Upper lobe of left lung (tissue), 6 donors: ENCODE measurements at regions not wholly inside any gene's neighbourhood (a gene's known extent, or its start where the extent isn't known, plus 50 kb on each side); places are given as distances from the start of the nearest gene placed in this dataset.

ENCODE experiments used
- ATAC-seq, 2 donors: fragments of 200-7000 bp; cut with Tn5 transposase; one replicate each; pipeline ENCODE4 v1.9.1; 2022; ENCODE audit warnings: mild to moderate bottlenecking in 2 of 2, moderate library complexity in 2 of 2; ENCODE audit not compliant: low FRiP score in 2 of 2
- DNase-seq, 2 donors: peaks; one replicate each; pipeline ENCODE4 v3.0.0-alpha.2; 2019 to 2020
- H3K27ac ChIP-seq, 4 donors: fragments of 200-600 bp; sonication (generic); one replicate each; pipeline ENCODE4 v1.5.1; 2016 to 2019
- H3K27me3 ChIP-seq, 4 donors: fragments of 200-600 bp; sonication (generic); one replicate each; pipeline ENCODE4 v1.5.1; 2017 to 2019
- H3K36me3 ChIP-seq, 4 donors: fragments of 200-600 bp; sonication (generic); one replicate each; pipeline ENCODE4 v1.5.1; 2016 to 2019
- H3K4me1 ChIP-seq, 4 donors: fragments of 200-600 bp; sonication (generic); one replicate each; pipeline ENCODE4 v1.5.1; 2018 to 2019
- H3K4me3 ChIP-seq, 4 donors: fragments of 200-600 bp; sonication (generic); one replicate each; pipeline ENCODE4 v1.5.1; 2017 to 2019; ENCODE audit warnings: mild to moderate bottlenecking in 2 of 4, moderate library complexity in 1 of 4
- H3K9me3 ChIP-seq, 4 donors: fragments of 200-600 bp; sonication (generic); one replicate each; pipeline ENCODE4 v1.5.1; 2018 to 2019
- CTCF ChIP-seq, 6 experiments: fragments of 450-650 bp in 4 of 6; fragments of 200-600 bp in 2 of 6; sonication (generic) in 2 of 6; IDR thresholded peaks; one replicate each; pipeline ENCODE4 v1.5.1; 2016 to 2019; ENCODE audit warnings: antibody characterized with exemption in 6 of 6
- EP300 ChIP-seq, 4 donors: sonication (generic); formaldehyde crosslinking; IDR thresholded peaks; one replicate each; pipeline ENCODE4 v1.5.1; 2017; ENCODE audit warnings: antibody characterized with exemption in 4 of 4, control low read depth in 2 of 4
- POLR2A ChIP-seq, 4 donors: fragments of 450-650 bp; IDR thresholded peaks; one replicate each; pipeline ENCODE4 v1.5.1; 2016 to 2017; ENCODE audit warnings: antibody characterized with exemption in 4 of 4, mild to moderate bottlenecking in 2 of 4
- POLR2AphosphoS5 ChIP-seq, 2 donors: sonication (generic); formaldehyde crosslinking; IDR thresholded peaks; one replicate each; pipeline ENCODE4 v1.5.1; 2017; ENCODE audit warnings: antibody characterized with exemption in 2 of 2
- WGBS, 2 donors: methylation state at CpG; one replicate each; pipeline ENCODE4 v1.1.5; 2017 to 2018; 5-methylcytosine and 5-hydroxymethylcytosine counted together
- donor health status: DM: no; HTN: no; CAD: no; lungs with moderate emphysema.
- donor health status: DM: no; HTN: yes; CAD: no; lungs with severe emphysema.

- ATAC-seq (peak in 1 of 2 donors; percentile 27), DNase-seq (no peak)
- H3K27ac ChIP-seq = no peak overlapping the region
- TF ChIP-seq EP300 (IDR thresholded peaks at IDR 0.05) (no peak), POLR2A (IDR thresholded peaks at IDR 0.05) (no peak), CTCF (IDR thresholded peaks at IDR 0.05) (no peak), POLR2AphosphoS5 (IDR thresholded peaks at IDR 0.05) (no peak)
- 69% methylated on average over 7 of the region's 7 CpGs; no CpG with 5 or more reads in 1 of the 2 donors for WGBS, 2 donors
- H3K27me3 ChIP-seq = no peaks in the 10 kb centered on the region
- no peaks in the 10 kb centered on the region for H3K36me3 ChIP-seq
- no peaks in the 10 kb centered on the region for H3K4me1 ChIP-seq
- no peak overlapping the region for H3K4me3 ChIP-seq
- no peaks in the 10 kb centered on the region for H3K9me3 ChIP-seq
Measured at GRCh38 chrX:150253959-150254620, 109.0 kb upstream of the MAMLD1 start.

GRCh38 chrX:150254909-150255308 lies 108.2 kb upstream of the MAMLD1 start:
- no peaks in the 10 kb centered on the region for H3K4me1 ChIP-seq
- DNase-seq (no peak), ATAC-seq (no peak)
- no peaks in the 10 kb centered on the region for H3K9me3 ChIP-seq
- no peaks in the 10 kb centered on the region for H3K36me3 ChIP-seq
- TF ChIP-seq POLR2A (IDR thresholded peaks at IDR 0.05) = no peak
- no peak for TF ChIP-seq POLR2AphosphoS5 (IDR thresholded peaks at IDR 0.05)
- no peak for TF ChIP-seq CTCF (IDR thresholded peaks at IDR 0.05)
- WGBS, 2 donors = 82% methylated on average over 3 of the region's 3 CpGs; no CpG with 5 or more reads in 1 of the 2 donors
- no peak overlapping the region for H3K4me3 ChIP-seq
- no peaks in the 10 kb centered on the region for H3K27me3 ChIP-seq
- no peak overlapping the region for H3K27ac ChIP-seq

- DNase-seq (no peak), ATAC-seq (no peak)
- H3K27me3 ChIP-seq = no peaks in the 10 kb centered on the region
- no peaks in the 10 kb centered on the region for H3K9me3 ChIP-seq
- H3K4me3 ChIP-seq = no peak overlapping the region
- H3K4me1 ChIP-seq = no peaks in the 10 kb centered on the region
- no peak for TF ChIP-seq POLR2A (IDR thresholded peaks at IDR 0.05)
- no peak for TF ChIP-seq POLR2AphosphoS5 (IDR thresholded peaks at IDR 0.05)
- no peak overlapping the region for H3K27ac ChIP-seq
- WGBS, 2 donors = 62 to 82% methylated on average over 5 to 9 of the region's 9 CpGs
- H3K36me3 ChIP-seq = no peaks in the 10 kb centered on the region
Measured at GRCh38 chrX:150255441-150256296, 107.4 kb upstream of the MAMLD1 start.

- Histone ChIP-seq H3K4me1 (no peaks in the 10 kb centered on the region), H3K27me3 (no peaks in the 10 kb centered on the region), H3K36me3 (no peaks in the 10 kb centered on the region), H3K4me3 (no peak overlapping the region), H3K27ac (no peak overlapping the region), H3K9me3 (no peaks in the 10 kb centered on the region)
- no peak for TF ChIP-seq POLR2AphosphoS5 (IDR thresholded peaks at IDR 0.05)
- no peak for TF ChIP-seq POLR2A (IDR thresholded peaks at IDR 0.05)
- no peak for TF ChIP-seq EP300 (IDR thresholded peaks at IDR 0.05)
- no peak for TF ChIP-seq CTCF (IDR thresholded peaks at IDR 0.05)
- DNase-seq (no peak), ATAC-seq (no peak)
- 82 to 94% methylated on average over 2 of the region's 2 CpGs for WGBS, 2 donors
Measured at GRCh38 chrX:150256297-150256650, 106.8 kb upstream of the MAMLD1 start.

- WGBS, 2 donors = 67 to 87% methylated on average over 1 of the region's 1 CpG
- ATAC-seq (no peak), DNase-seq (no peak)
- Histone ChIP-seq H3K4me3 (no peak overlapping the region), H3K27ac (no peak overlapping the region), H3K9me3 (no peaks in the 10 kb centered on the region), H3K27me3 (no peaks in the 10 kb centered on the region), H3K36me3 (no peaks in the 10 kb centered on the region), H3K4me1 (no peaks in the 10 kb centered on the region)
- TF ChIP-seq POLR2AphosphoS5 (IDR thresholded peaks at IDR 0.05) (no peak), EP300 (IDR thresholded peaks at IDR 0.05) (no peak), CTCF (IDR thresholded peaks at IDR 0.05) (no peak), POLR2A (IDR thresholded peaks at IDR 0.05) (no peak)
Measured at GRCh38 chrX:150257353-150258175, 105.6 kb upstream of the MAMLD1 start.
